ENCODE measurements at regions not wholly inside any gene's neighbourhood (a gene's known extent, or its start where the extent isn't known, plus 50 kb on each side); places are given as distances from the start of the nearest gene placed in this dataset.
A peak's percentile ranks its signal among the peaks of the same experiment; 100 is the strongest.
"Not testable (repeated sequence)": the region's sequence is repeated elsewhere in the genome, so short reads cannot be mapped to it uniquely, and the experiment has no call there.

DNA sequence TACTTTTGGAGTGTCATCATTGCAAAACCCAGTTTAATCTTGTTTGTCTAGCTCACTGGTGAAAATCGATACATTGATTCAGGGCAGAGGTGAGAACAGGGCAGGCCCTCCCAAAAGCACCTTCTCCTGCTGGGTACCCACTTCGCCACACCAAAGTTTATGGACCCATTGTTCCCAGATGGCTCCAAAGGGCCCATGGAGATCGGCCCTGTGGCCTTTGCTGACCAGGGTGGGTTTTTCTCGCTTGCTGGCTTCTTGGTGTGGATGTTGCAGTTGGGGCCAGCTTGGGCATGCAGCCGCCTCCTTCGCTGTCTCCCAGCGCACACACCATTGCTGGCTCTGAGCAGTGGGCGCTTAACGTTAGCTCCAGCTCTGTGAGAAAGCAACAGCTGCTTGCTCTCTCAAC, 178.1 kb upstream of the PDE10A start:
- no peak overlapping the region for H3K4me3 ChIP-seq
- no peaks in the 10 kb centered on the region for H3K36me3 ChIP-seq
- no peaks in the 10 kb centered on the region for H3K27me3 ChIP-seq
- DNase-seq (ENCODE audit: low read depth in 1 of 2, low spot score in 1 of 2) = no peak
- TF ChIP-seq, protein P1, sequence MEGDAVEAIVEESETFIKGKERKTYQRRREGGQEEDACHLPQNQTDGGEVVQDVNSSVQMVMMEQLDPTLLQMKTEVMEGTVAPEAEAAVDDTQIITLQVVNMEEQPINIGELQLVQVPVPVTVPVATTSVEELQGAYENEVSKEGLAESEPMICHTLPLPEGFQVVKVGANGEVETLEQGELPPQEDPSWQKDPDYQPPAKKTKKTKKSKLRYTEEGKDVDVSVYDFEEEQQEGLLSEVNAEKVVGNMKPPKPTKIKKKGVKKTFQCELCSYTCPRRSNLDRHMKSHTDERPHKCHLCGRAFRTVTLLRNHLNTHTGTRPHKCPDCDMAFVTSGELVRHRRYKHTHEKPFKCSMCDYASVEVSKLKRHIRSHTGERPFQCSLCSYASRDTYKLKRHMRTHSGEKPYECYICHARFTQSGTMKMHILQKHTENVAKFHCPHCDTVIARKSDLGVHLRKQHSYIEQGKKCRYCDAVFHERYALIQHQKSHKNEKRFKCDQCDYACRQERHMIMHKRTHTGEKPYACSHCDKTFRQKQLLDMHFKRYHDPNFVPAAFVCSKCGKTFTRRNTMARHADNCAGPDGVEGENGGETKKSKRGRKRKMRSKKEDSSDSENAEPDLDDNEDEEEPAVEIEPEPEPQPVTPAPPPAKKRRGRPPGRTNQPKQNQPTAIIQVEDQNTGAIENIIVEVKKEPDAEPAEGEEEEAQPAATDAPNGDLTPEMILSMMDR (IDR thresholded peaks at IDR 0.05; ENCODE audit: low read depth, low read length) = no peak
- no peak overlapping the region for H3K27ac ChIP-seq
- no peaks in the 10 kb centered on the region for H3K4me1 ChIP-seq (ENCODE audit: low read depth)
- no peaks in the 10 kb centered on the region for H3K9me3 ChIP-seq (ENCODE audit: low read depth)

DNA sequence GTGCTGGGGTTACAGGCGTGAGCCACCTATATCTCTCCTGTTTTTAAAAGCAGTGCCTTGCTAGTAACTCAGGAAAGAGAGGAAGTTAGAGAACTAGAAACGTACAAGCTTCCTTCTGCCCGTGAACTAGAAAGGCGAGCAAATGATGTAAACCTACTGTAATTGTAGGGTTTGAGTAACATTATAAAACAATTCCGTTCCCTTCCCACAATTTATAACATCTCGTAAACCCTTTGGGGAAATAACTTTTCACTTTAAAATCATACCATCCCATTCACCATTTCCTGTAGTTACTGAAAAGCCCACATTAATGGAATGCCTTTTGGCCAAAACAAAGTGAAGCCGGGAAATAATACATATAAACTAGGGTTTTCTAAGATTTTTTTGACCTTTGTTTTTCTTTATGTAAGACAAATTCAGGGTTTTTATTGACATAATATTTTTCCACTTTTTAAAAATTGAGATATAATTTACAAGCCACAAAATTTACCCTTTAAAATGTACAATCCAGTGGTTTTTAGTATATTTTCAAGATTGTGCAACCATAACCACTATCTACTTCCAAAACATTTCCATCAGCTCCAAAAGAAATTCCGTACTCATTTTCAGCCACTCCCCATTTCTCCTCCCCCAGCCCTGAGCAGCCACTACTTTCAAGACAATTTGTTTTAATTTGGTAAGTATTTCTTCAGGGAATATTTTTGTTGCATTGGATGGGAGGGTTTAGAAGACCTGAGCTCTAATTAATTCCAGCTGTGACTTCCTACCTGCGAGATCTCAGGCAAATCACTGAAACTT, 175.1 kb upstream of the PDE10A start:
- Histone ChIP-seq H3K36me3 (no peaks in the 10 kb centered on the region), H3K4me3 (no peak overlapping the region), H3K9me3 (ENCODE audit: low read depth) (no peaks in the 10 kb centered on the region), H3K27ac (no peak overlapping the region), H3K27me3 (no peaks in the 10 kb centered on the region), H3K4me1 (ENCODE audit: low read depth) (peaks cover 6% of the 10 kb centered on the region)
- peak in 1 of 2 donors; percentile 65 for DNase-seq (ENCODE audit: low read depth in 1 of 2, low spot score in 1 of 2)
- TF ChIP-seq, protein P1 (IDR thresholded peaks at IDR 0.05; ENCODE audit: low read depth, low read length) = no peak

DNA sequence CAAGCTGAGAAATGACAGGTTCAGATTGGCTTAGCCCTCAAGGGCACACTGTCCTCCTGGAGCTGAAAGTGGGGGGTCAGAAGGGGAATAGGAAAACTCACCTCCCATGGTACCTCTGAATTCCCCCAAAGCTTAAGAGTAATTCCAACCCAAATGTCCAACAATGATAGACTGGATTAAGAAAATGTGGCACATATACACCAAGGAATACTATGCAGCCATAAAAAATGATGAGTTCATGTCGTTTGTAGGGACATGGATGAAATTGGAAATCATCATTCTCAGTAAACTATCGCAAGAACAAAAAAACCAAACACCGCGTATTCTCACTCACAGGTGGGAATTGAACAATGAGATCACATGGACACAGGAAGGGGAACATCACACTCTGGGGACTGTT, 173.6 kb upstream of the PDE10A start:
- not testable (repeated sequence) for H3K4me1 ChIP-seq (ENCODE audit: low read depth); H3K4me3 ChIP-seq; H3K9me3 ChIP-seq (ENCODE audit: low read depth); H3K36me3 ChIP-seq; DNase-seq (ENCODE audit: low read depth in 1 of 2, low spot score in 1 of 2); H3K27ac ChIP-seq; H3K27me3 ChIP-seq

DNA sequence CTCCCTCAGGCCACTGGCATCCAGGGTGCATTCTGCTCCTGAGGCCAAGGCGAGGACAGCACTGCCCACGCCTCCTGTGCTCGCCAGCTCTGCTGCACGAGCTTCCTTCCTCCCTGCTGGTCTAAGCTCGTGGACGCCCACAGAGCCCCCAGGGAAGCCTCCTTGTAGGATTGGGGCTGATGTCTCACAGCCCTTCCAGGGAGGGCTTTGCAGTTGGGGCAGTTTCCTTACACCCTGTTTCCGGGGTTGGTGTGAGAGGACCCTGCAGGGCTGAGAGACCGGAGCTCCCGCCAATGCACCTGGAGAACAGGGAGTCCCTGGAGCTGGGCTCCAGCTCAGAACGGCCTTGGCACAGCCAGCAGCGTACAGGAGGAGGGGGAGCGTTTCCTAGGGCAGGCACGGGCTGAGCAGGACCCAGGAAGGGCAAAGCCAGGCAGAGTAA, 172.4 kb upstream of the PDE10A start:
- Histone ChIP-seq H3K36me3 (no peaks in the 10 kb centered on the region), H3K4me1 (ENCODE audit: low read depth) (peaks cover 11% of the 10 kb centered on the region), H3K27ac (no peak overlapping the region), H3K27me3 (no peaks in the 10 kb centered on the region), H3K9me3 (ENCODE audit: low read depth) (no peaks in the 10 kb centered on the region), H3K4me3 (no peak overlapping the region)
- DNase-seq (ENCODE audit: low read depth in 1 of 2, low spot score in 1 of 2) = no peak
- TF ChIP-seq, protein P1 (IDR thresholded peaks at IDR 0.05; ENCODE audit: low read depth, low read length) = no peak

GRCh38 chr6:165834613-165835259, 171.7 kb upstream of the PDE10A start:
- Histone ChIP-seq H3K4me3 (no peak overlapping the region), H3K27me3 (no peaks in the 10 kb centered on the region), H3K4me1 (ENCODE audit: low read depth) (peaks cover 11% of the 10 kb centered on the region), H3K36me3 (no peaks in the 10 kb centered on the region), H3K27ac (no peak overlapping the region), H3K9me3 (ENCODE audit: low read depth) (no peaks in the 10 kb centered on the region)
- TF ChIP-seq, protein P1 (IDR thresholded peaks at IDR 0.05; ENCODE audit: low read depth, low read length) = no peak
- DNase-seq (ENCODE audit: low read depth in 1 of 2, low spot score in 1 of 2) = peak in 1 of 2 donors; percentile 53

DNA sequence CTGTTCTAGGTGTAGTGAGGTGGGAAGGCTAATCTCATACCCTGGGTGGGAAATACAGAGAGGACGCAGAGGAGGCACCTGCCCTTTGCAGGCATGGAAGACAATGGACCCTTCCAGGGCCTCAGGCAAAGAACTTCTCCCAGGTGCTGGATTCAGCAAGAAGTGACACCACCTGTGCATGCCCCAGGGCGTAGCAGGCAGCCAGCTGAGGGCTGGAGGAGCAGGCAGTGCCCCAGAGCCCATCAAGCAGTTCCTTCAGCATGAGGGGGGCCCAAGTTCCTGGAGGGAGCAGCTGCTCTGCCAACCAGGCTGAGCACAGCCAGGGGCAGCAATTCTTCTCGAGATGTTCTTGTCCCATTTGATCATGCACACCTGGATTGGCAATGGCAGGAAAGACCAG, 170.3 kb upstream of the PDE10A start:
- peaks cover 11% of the 10 kb centered on the region for H3K4me1 ChIP-seq (ENCODE audit: low read depth)
- TF ChIP-seq, protein P1 (IDR thresholded peaks at IDR 0.05; ENCODE audit: low read depth, low read length) = no peak
- no peaks in the 10 kb centered on the region for H3K27me3 ChIP-seq
- no peaks in the 10 kb centered on the region for H3K9me3 ChIP-seq (ENCODE audit: low read depth)
- H3K4me3 ChIP-seq = no peak overlapping the region
- DNase-seq (ENCODE audit: low read depth in 1 of 2, low spot score in 1 of 2) = no peak
- no peaks in the 10 kb centered on the region for H3K36me3 ChIP-seq
- no peak overlapping the region for H3K27ac ChIP-seq
